GM21447 (cell line): ENCODE measurements at regions not wholly inside any gene's neighbourhood (a gene's known extent, or its start where the extent isn't known, plus 50 kb on each side); places are given as distances from the start of the nearest gene placed in this dataset.

ENCODE experiments used
- ATAC-seq: cut with Tn5 transposase; IDR thresholded peaks from one replicate; pipeline ENCODE4 v1.9.1; 2021; ENCODE audit not compliant: unreplicated experiment

DNA sequence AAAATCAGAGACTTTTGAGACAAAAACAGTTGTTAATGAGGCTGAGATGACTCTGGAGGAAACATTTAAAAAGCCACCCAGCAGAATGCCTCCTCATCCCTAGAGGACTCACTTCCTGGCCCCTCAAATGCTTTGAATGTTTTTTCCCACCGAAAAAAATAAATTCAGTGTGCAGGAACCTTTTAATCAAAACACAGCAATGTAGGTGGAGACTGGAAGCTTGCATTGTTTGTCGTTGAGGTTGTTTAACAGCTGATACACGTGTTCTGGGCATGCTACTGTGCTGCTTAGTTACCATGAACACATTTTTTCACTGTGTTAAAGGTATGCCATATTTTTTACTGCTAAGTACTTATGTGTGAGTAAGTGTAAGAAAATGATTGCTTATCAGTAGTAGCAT is 65.7 kb upstream of the ADCY2 start:
- no peak for ATAC-seq

DNA sequence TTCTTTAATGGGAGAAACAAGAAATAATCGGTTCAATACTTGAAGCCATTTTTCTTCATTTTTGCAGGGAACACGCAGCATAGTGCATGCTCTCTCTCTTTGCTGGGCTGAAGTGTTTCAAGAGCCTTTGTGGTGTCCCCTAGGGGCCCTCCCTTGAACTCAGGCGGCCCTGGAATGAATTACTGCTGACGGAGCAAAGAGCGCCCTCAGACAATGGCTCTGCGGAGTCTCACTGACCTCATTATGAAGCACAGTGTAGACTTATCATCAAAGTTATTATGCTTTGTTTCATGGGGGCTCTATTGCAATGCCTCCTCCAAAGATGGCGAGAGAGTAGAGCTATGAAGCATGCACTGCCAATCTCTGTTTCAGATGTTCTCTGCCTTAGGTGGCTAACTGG is 64.8 kb upstream of the ADCY2 start:
- ATAC-seq = no peak
